HG02885 (cell line): ENCODE measurements at regions not wholly inside any gene's neighbourhood (a gene's known extent, or its start where the extent isn't known, plus 50 kb on each side); places are given as distances from the start of the nearest gene placed in this dataset.

Experiments
- ATAC-seq: cut with Tn5 transposase; IDR thresholded peaks from one replicate; pipeline ENCODE4 v1.9.1; 2021; ENCODE audit warnings: mild to moderate bottlenecking; ENCODE audit not compliant: unreplicated experiment, poor library complexity

GRCh38 chr3:127461286-127461910 is 129.1 kb downstream of the TPRA1 start:
- no peak for ATAC-seq

GRCh38 chr3:127459891-127460290 is 130.6 kb downstream of the TPRA1 start:
- ATAC-seq, result no peak

- ATAC-seq, result no peak
These were observed 131.6 kb downstream of the TPRA1 start for GRCh38 chr3:127458696-127459604.

GRCh38 chr3:127457546-127458145 is 132.9 kb downstream of the TPRA1 start:
- no peak for ATAC-seq

GRCh38 chr3:127457094-127457475 is 133.4 kb downstream of the TPRA1 start:
- no peak for ATAC-seq

- no peak for ATAC-seq
These were observed 134.0 kb downstream of the TPRA1 start for GRCh38 chr3:127456471-127457093.

GRCh38 chr3:127455541-127456450 is 134.7 kb downstream of the TPRA1 start:
- peak; percentile 79 for ATAC-seq

- no peak for ATAC-seq
These were observed 135.6 kb downstream of the TPRA1 start for GRCh38 chr3:127454968-127455367.

GRCh38 chr3:127454051-127454450 is 136.5 kb downstream of the TPRA1 start:
- ATAC-seq, result no peak

- no peak for ATAC-seq
These were observed 138.2 kb downstream of the TPRA1 start for GRCh38 chr3:127452321-127452821.

GRCh38 chr3:127451321-127451720 is 139.2 kb downstream of the TPRA1 start:
- no peak for ATAC-seq

GRCh38 chr3:127450331-127450730 is 140.2 kb downstream of the TPRA1 start:
- ATAC-seq, result no peak

GRCh38 chr3:127449486-127450212 is 140.9 kb downstream of the TPRA1 start:
- ATAC-seq, result no peak

GRCh38 chr3:127448671-127449070 is 141.9 kb downstream of the TPRA1 start:
- ATAC-seq, result no peak

- no peak for ATAC-seq
These were observed 142.4 kb downstream of the TPRA1 start for GRCh38 chr3:127448161-127448561.

- ATAC-seq, result no peak
These were observed 143.8 kb downstream of the TPRA1 start for GRCh38 chr3:127446756-127447155.

- ATAC-seq, result no peak
These were observed 144.8 kb downstream of the TPRA1 start for GRCh38 chr3:127445581-127446343.

- ATAC-seq, result no peak
These were observed 145.8 kb downstream of the TPRA1 start for GRCh38 chr3:127444761-127445160.
